ENCODE measurements at regions not wholly inside any gene's neighbourhood (a gene's known extent, or its start where the extent isn't known, plus 50 kb on each side); places are given as distances from the start of the nearest gene placed in this dataset.
"Not testable (repeated sequence)": the region's sequence is repeated elsewhere in the genome, so short reads cannot be mapped to it uniquely, and the experiment has no call there.

- DNase-seq; H3K27me3 Mint-ChIP-seq; H3K4me1 Mint-ChIP-seq; H3K27ac Mint-ChIP-seq; H3K9me3 Mint-ChIP-seq; H3K36me3 Mint-ChIP-seq; POLR2A ChIA-PET; ATAC-seq (ENCODE audit: low read depth); H3K4me3 Mint-ChIP-seq: not testable (repeated sequence)
These were observed 357.3 kb upstream of the WSB1 start for GRCh38 chr17:26936645-26937044.

- H3K27ac Mint-ChIP-seq; DNase-seq; H3K36me3 Mint-ChIP-seq; H3K4me3 Mint-ChIP-seq; ATAC-seq (ENCODE audit: low read depth); H3K4me1 Mint-ChIP-seq; H3K9me3 Mint-ChIP-seq; H3K27me3 Mint-ChIP-seq; POLR2A ChIA-PET: not testable (repeated sequence)
These were observed 356.1 kb upstream of the WSB1 start for GRCh38 chr17:26937750-26938322.

- DNase-seq; H3K36me3 Mint-ChIP-seq; H3K4me3 Mint-ChIP-seq; H3K27me3 Mint-ChIP-seq; H3K27ac Mint-ChIP-seq; ATAC-seq (ENCODE audit: low read depth); POLR2A ChIA-PET; H3K4me1 Mint-ChIP-seq; H3K9me3 Mint-ChIP-seq: not testable (repeated sequence)
These were observed 354.2 kb upstream of the WSB1 start for GRCh38 chr17:26939755-26940154.

GRCh38 chr17:26940587-26940986 is 353.3 kb upstream of the WSB1 start:
- ATAC-seq (ENCODE audit: low read depth); H3K36me3 Mint-ChIP-seq; POLR2A ChIA-PET; H3K4me3 Mint-ChIP-seq; H3K27ac Mint-ChIP-seq; DNase-seq; H3K4me1 Mint-ChIP-seq; H3K27me3 Mint-ChIP-seq; H3K9me3 Mint-ChIP-seq: not testable (repeated sequence)

- Mint-ChIP-seq H3K27ac (no peak overlapping the region), H3K36me3 (no peaks in the 10 kb centered on the region), H3K4me1 (no peaks in the 10 kb centered on the region), H3K9me3 (peaks cover 3% of the 10 kb centered on the region), H3K27me3 (peaks cover 14% of the 10 kb centered on the region), H3K4me3 (no peak overlapping the region)
- DNase-seq (no peak), ATAC-seq (ENCODE audit: low read depth) (no peak)
- POLR2A ChIA-PET: no interaction called here
These were observed 331.4 kb upstream of the WSB1 start for GRCh38 chr17:26962255-26963162.

- POLR2A ChIA-PET: no interaction called here
- no peak for DNase-seq
- Mint-ChIP-seq H3K9me3 (peaks cover 3% of the 10 kb centered on the region), H3K36me3 (no peaks in the 10 kb centered on the region), H3K27me3 (peaks cover 14% of the 10 kb centered on the region), H3K4me1 (no peaks in the 10 kb centered on the region), H3K4me3 (no peak overlapping the region), H3K27ac (no peak overlapping the region)
- no peak for ATAC-seq (ENCODE audit: low read depth)
These were observed 330.8 kb upstream of the WSB1 start for GRCh38 chr17:26963163-26963503.

GRCh38 chr17:26965898-26966624 is 327.9 kb upstream of the WSB1 start:
- H3K4me1 Mint-ChIP-seq; H3K36me3 Mint-ChIP-seq; H3K4me3 Mint-ChIP-seq; H3K9me3 Mint-ChIP-seq; POLR2A ChIA-PET; H3K27ac Mint-ChIP-seq; ATAC-seq (ENCODE audit: low read depth); DNase-seq: not testable (repeated sequence)
- peaks cover 11% of the 10 kb centered on the region for H3K27me3 Mint-ChIP-seq

GRCh38 chr17:26966625-26967179 is 327.2 kb upstream of the WSB1 start:
- H3K4me1 Mint-ChIP-seq, H3K27me3 Mint-ChIP-seq, POLR2A ChIA-PET: not testable (repeated sequence)

GRCh38 chr17:26981845-26982425 is 312.0 kb upstream of the WSB1 start:
- H3K9me3 Mint-ChIP-seq; H3K36me3 Mint-ChIP-seq; DNase-seq; H3K27ac Mint-ChIP-seq; H3K4me1 Mint-ChIP-seq; H3K27me3 Mint-ChIP-seq; ATAC-seq (ENCODE audit: low read depth); POLR2A ChIA-PET; H3K4me3 Mint-ChIP-seq: not testable (repeated sequence)

More at GRCh38 chr17:26966625-26967179, 327.2 kb upstream of the WSB1 start:
- H3K36me3 Mint-ChIP-seq; H3K9me3 Mint-ChIP-seq; ATAC-seq (ENCODE audit: low read depth); H3K4me3 Mint-ChIP-seq; DNase-seq; H3K27ac Mint-ChIP-seq: not testable (repeated sequence)

GRCh38 chr17:26982563-26982962 is 311.4 kb upstream of the WSB1 start:
- H3K4me3 Mint-ChIP-seq; H3K27ac Mint-ChIP-seq; H3K36me3 Mint-ChIP-seq; ATAC-seq (ENCODE audit: low read depth); H3K27me3 Mint-ChIP-seq; H3K9me3 Mint-ChIP-seq; H3K4me1 Mint-ChIP-seq; DNase-seq; POLR2A ChIA-PET: not testable (repeated sequence)

- H3K36me3 Mint-ChIP-seq; H3K27ac Mint-ChIP-seq; H3K4me3 Mint-ChIP-seq; H3K27me3 Mint-ChIP-seq; DNase-seq; POLR2A ChIA-PET; H3K9me3 Mint-ChIP-seq; H3K4me1 Mint-ChIP-seq; ATAC-seq (ENCODE audit: low read depth): not testable (repeated sequence)
These were observed 306.1 kb upstream of the WSB1 start for GRCh38 chr17:26987851-26988250.

GRCh38 chr17:26994648-26995047 is 299.3 kb upstream of the WSB1 start:
- H3K9me3 Mint-ChIP-seq; ATAC-seq (ENCODE audit: low read depth); H3K36me3 Mint-ChIP-seq; H3K4me3 Mint-ChIP-seq; POLR2A ChIA-PET; H3K27me3 Mint-ChIP-seq; DNase-seq; H3K4me1 Mint-ChIP-seq; H3K27ac Mint-ChIP-seq: not testable (repeated sequence)

GRCh38 chr17:26996146-26996916 is 297.6 kb upstream of the WSB1 start:
- H3K27ac Mint-ChIP-seq; POLR2A ChIA-PET; DNase-seq; H3K4me1 Mint-ChIP-seq; H3K36me3 Mint-ChIP-seq; H3K27me3 Mint-ChIP-seq; H3K9me3 Mint-ChIP-seq; ATAC-seq (ENCODE audit: low read depth); H3K4me3 Mint-ChIP-seq: not testable (repeated sequence)

Measured in activated naive CD8-positive, alpha-beta T cell treated with anti-CD3 and anti-CD28 coated beads, Interleukin-2, amount 10 ng/mL, durations not matched to agents 7 days and 5 days (primary cell).